T47D (cell line): ENCODE measurements at regions not wholly inside any gene's neighbourhood (a gene's known extent, or its start where the extent isn't known, plus 50 kb on each side); places are given as distances from the start of the nearest gene placed in this dataset.
"Not testable (repeated sequence)": the region's sequence is repeated elsewhere in the genome, so short reads cannot be mapped to it uniquely, and the experiment has no call there.

Experiments
- DNase-seq, 2 experiments: peaks; one replicate each; pipeline versions ENCODE4 v3.0.0 to v3.0.0-alpha.2; 2011 to 2012; ENCODE audit warnings: low read depth in 1 of 2, low spot score in 1 of 2
- JUND ChIP-seq: IDR thresholded peaks from 2 replicates; pipeline ENCODE4 v1.6.1; 2012; ENCODE audit warnings: low read depth
- in situ Hi-C: cut with HindIII; loops from 2 replicates; pipeline ENCODE4 v1.10.0; 2016; ENCODE audit warnings: low sequenced_read_pairs, low pct_unique_long_range_greater_than_20kb

GRCh38 chr2:16239296-16239850 lies 299.0 kb downstream of the MYCN start:
- DNase-seq = no peak
- in situ Hi-C loops = no loop called here
- no peak for TF ChIP-seq JUND

DNA sequence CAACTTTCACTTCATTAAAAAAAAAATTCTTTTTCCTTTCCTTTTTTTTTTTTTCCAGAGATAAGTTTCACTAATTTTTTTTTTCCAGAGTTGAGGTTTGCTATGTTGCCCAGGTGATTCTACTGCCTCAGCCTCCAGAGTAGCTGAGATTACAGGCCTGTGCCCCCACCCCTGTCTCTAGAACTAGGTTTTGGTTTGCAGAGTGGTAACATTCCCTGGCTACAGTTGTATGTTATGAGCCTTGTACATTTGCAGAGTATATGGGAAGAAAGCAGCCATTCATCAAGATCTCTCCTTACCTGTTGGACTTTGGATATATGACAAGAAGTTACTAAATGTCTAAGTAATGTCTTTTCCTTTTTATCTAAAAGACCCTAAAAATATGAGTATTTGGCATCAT lies 298.4 kb downstream of the MYCN start:
- no peak for DNase-seq
- in situ Hi-C loops = no loop called here
- no peak for TF ChIP-seq JUND

GRCh38 chr2:16238001-16238761 lies 297.8 kb downstream of the MYCN start:
- no peak for TF ChIP-seq JUND
- in situ Hi-C loops = no loop called here
- DNase-seq = no peak

GRCh38 chr2:16235747-16236146 lies 295.4 kb downstream of the MYCN start:
- no peak for TF ChIP-seq JUND
- in situ Hi-C loops = no loop called here
- DNase-seq = no peak

DNA sequence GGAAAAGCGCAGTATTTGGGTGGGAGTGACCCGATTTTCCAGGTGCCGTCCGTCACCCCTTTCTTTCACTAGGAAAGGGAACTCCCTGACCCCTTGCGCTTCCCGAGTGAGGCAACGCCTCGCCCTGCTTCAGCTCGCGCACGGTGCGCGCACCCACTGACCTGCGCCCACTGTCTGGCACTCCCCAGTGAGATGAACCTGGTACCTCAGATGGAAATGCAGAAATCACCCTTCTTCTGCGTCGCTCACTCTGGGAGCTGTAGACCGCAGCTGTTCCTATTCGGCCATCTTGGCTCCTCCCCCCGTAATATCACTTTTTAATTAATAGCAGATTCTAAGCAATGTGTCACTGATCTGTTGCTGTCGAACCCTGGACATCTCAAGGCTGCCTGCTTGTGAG lies 294.9 kb downstream of the MYCN start:
- in situ Hi-C loops, DNase-seq: not testable (repeated sequence)

- TF ChIP-seq JUND = no peak
- in situ Hi-C loops = no loop called here
- DNase-seq = no peak
These were observed 288.6 kb downstream of the MYCN start for GRCh38 chr2:16228951-16229350.

DNA sequence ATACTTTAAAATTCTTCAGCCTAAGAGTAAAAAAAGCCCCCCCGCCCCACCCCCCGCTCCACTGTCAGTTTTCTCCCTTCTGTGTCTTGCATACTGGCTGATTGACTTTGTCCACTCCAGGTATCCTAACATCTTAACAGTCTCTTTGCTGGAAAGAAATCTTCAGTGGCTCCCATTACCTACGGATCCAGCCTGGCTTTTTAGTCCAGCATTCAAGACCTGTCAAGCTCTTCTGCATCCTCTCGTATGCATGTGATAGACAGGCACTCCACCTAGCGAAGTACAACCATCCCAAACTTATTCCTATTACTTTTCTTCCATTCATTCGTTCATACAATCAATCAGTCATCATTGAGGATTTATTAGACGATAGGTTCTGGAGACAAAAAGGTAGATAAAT lies 288.1 kb downstream of the MYCN start:
- in situ Hi-C loops = no loop called here
- DNase-seq = no peak
- TF ChIP-seq JUND = no peak

- TF ChIP-seq JUND = no peak
- in situ Hi-C loops = no loop called here
- no peak for DNase-seq
These were observed 287.6 kb downstream of the MYCN start for GRCh38 chr2:16227811-16228462.

GRCh38 chr2:16226943-16227664 lies 286.8 kb downstream of the MYCN start:
- in situ Hi-C loops = no loop called here
- no peak for TF ChIP-seq JUND
- no peak for DNase-seq

DNA sequence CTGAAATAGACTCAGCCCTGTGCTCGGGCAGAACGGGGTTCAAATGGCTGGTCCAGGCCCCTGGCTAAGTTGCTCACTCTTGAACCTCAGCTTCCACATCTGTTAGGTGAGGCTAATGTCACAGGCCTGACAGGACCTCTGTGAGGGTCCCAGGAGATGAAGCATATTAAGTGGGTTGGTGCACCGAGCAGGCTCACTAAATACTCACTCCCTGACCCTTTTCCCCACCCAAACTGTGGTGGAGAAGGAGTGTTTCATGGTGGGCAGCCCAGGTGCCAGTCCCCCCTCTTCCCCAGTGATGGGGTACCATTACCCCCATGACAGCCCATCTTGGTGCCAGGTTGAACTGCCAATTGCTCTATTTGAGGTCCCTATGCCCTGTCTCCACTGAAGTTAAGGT lies 286.0 kb downstream of the MYCN start:
- in situ Hi-C loops = no loop called here
- no peak for TF ChIP-seq JUND
- no peak for DNase-seq

GRCh38 chr2:16225545-16225944 lies 285.2 kb downstream of the MYCN start:
- in situ Hi-C loops = no loop called here
- no peak for TF ChIP-seq JUND
- no peak for DNase-seq

- in situ Hi-C loops = no loop called here
- DNase-seq = no peak
- no peak for TF ChIP-seq JUND
These were observed 284.7 kb downstream of the MYCN start for GRCh38 chr2:16225071-16225470.
